ENCODE measurements at regions not wholly inside any gene's neighbourhood (a gene's known extent, or its start where the extent isn't known, plus 50 kb on each side); places are given as distances from the start of the nearest gene placed in this dataset.

DNA sequence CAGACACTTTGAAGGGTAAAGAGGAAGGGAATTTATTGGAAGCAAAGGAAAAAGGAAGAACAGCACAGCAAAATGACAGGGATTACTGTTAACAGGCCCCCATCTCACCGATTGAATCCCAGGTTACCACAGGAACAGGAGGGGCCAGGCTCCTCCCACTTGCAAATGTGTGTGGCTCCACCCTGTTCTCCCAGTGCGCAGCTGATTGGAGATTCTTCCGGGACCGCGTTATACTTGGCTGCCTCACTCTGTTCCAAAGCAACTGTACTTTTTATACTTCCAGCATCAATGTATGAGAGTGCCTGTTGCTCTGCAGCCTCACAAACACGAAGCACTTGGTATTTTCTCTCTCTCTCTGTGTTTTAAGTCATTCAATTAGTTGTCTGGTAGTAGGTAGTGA lies 273.6 kb upstream of the MDGA2 start:
- no peak for FAIRE-seq

GRCh38 chr14:47935332-47935731 lies 259.9 kb upstream of the MDGA2 start:
- TF ChIP-seq EZH2 (IDR thresholded peaks at IDR 0.05; ENCODE audit: low read length) = no peak
- TF ChIP-seq, protein P1, sequence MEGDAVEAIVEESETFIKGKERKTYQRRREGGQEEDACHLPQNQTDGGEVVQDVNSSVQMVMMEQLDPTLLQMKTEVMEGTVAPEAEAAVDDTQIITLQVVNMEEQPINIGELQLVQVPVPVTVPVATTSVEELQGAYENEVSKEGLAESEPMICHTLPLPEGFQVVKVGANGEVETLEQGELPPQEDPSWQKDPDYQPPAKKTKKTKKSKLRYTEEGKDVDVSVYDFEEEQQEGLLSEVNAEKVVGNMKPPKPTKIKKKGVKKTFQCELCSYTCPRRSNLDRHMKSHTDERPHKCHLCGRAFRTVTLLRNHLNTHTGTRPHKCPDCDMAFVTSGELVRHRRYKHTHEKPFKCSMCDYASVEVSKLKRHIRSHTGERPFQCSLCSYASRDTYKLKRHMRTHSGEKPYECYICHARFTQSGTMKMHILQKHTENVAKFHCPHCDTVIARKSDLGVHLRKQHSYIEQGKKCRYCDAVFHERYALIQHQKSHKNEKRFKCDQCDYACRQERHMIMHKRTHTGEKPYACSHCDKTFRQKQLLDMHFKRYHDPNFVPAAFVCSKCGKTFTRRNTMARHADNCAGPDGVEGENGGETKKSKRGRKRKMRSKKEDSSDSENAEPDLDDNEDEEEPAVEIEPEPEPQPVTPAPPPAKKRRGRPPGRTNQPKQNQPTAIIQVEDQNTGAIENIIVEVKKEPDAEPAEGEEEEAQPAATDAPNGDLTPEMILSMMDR (optimal IDR thresholded peaks at IDR 0.05 in 1 of 3, IDR thresholded peaks at IDR 0.05 in 1 of 3, conservative IDR thresholded peaks at IDR 0.05 in 1 of 3; ENCODE audit: extremely low read depth in 1 of 3, insufficient read depth in 2 of 3, low read length in 3 of 3) = no peak
- FAIRE-seq (no peak), DNase-seq (ENCODE audit: low read depth, low spot score) (no peak)
- no peaks in the 10 kb centered on the region for H3K9me1 ChIP-seq (ENCODE audit: control insufficient read depth, extremely low read depth, insufficient read depth, low read length)
- no peak overlapping the region for H2AFZ ChIP-seq (ENCODE audit: control insufficient read depth, low read length)
- no peaks in the 10 kb centered on the region for H3K36me3 ChIP-seq (ENCODE audit: control insufficient read depth in 2 of 2, extremely low read depth in 1 of 2, insufficient read depth in 2 of 2, low read length in 2 of 2)
- H4K20me1 ChIP-seq (ENCODE audit: control insufficient read depth, extremely low read depth, insufficient read depth, low read length) = no peaks in the 10 kb centered on the region
- no peak overlapping the region for H3K4me2 ChIP-seq (ENCODE audit: control insufficient read depth, extremely low read depth, insufficient read depth, low read depth, low read length)
- no peaks in the 10 kb centered on the region for H3K4me1 ChIP-seq (ENCODE audit: control insufficient read depth, extremely low read depth, insufficient read depth, low read length)
- no peak overlapping the region for H3K4me3 ChIP-seq (ENCODE audit: control insufficient read depth in 2 of 3, extremely low read depth in 1 of 3, insufficient read depth in 2 of 3, low read depth in 1 of 3, low read length in 3 of 3)
- no peak overlapping the region for H3K9ac ChIP-seq (ENCODE audit: control insufficient read depth, extremely low read depth, insufficient read depth, low read length)
- dilution Hi-C loops (cut with MboI; ENCODE audit: extremely low pct_ligation_motif_present, low sequenced_read_pairs) = no loop called here
- H3K27ac ChIP-seq (ENCODE audit: control insufficient read depth, insufficient read depth, low read length) = no peak overlapping the region
- H3K79me2 ChIP-seq (ENCODE audit: control insufficient read depth, insufficient read depth, low read length) = no peaks in the 10 kb centered on the region
- H3K27me3 ChIP-seq (ENCODE audit: control insufficient read depth, extremely low read depth, insufficient read depth, low read length) = no peaks in the 10 kb centered on the region
- H3K9me3 ChIP-seq (ENCODE audit: control insufficient read depth, low read depth, low read length) = no peaks in the 10 kb centered on the region

More for the DNA sequence above, 273.6 kb upstream of the MDGA2 start:
- Histone ChIP-seq H3K9me3 (ENCODE audit: control insufficient read depth, low read depth, low read length) (no peaks in the 10 kb centered on the region), H3K36me3 (ENCODE audit: control insufficient read depth in 2 of 2, extremely low read depth in 1 of 2, insufficient read depth in 2 of 2, low read length in 2 of 2) (no peaks in the 10 kb centered on the region), H3K4me3 (ENCODE audit: control insufficient read depth in 2 of 3, extremely low read depth in 1 of 3, insufficient read depth in 2 of 3, low read depth in 1 of 3, low read length in 3 of 3) (no peak overlapping the region), H3K79me2 (ENCODE audit: control insufficient read depth, insufficient read depth, low read length) (no peaks in the 10 kb centered on the region), H3K4me2 (ENCODE audit: control insufficient read depth, extremely low read depth, insufficient read depth, low read depth, low read length) (no peak overlapping the region), H3K9me1 (ENCODE audit: control insufficient read depth, extremely low read depth, insufficient read depth, low read length) (no peaks in the 10 kb centered on the region), H3K9ac (ENCODE audit: control insufficient read depth, extremely low read depth, insufficient read depth, low read length) (no peak overlapping the region), H3K4me1 (ENCODE audit: control insufficient read depth, extremely low read depth, insufficient read depth, low read length) (no peaks in the 10 kb centered on the region), H4K20me1 (ENCODE audit: control insufficient read depth, extremely low read depth, insufficient read depth, low read length) (no peaks in the 10 kb centered on the region), H3K27ac (ENCODE audit: control insufficient read depth, insufficient read depth, low read length) (no peak overlapping the region), H2AFZ (ENCODE audit: control insufficient read depth, low read length) (no peak overlapping the region), H3K27me3 (ENCODE audit: control insufficient read depth, extremely low read depth, insufficient read depth, low read length) (no peaks in the 10 kb centered on the region)
- TF ChIP-seq, protein P1 (optimal IDR thresholded peaks at IDR 0.05 in 1 of 3, IDR thresholded peaks at IDR 0.05 in 1 of 3, conservative IDR thresholded peaks at IDR 0.05 in 1 of 3; ENCODE audit: extremely low read depth in 1 of 3, insufficient read depth in 2 of 3, low read length in 3 of 3) = no peak
- TF ChIP-seq EZH2 (IDR thresholded peaks at IDR 0.05; ENCODE audit: low read length) = no peak
- DNase-seq (ENCODE audit: low read depth, low spot score) = no peak
- dilution Hi-C loops (cut with MboI; ENCODE audit: extremely low pct_ligation_motif_present, low sequenced_read_pairs) = no loop called here
